Fibroblast of lung (primary cell): ENCODE measurements at regions not wholly inside any gene's neighbourhood (a gene's known extent, or its start where the extent isn't known, plus 50 kb on each side); places are given as distances from the start of the nearest gene placed in this dataset.

ENCODE experiments used
- DNase-seq, 2 donors: peaks; one replicate each; pipeline versions ENCODE4 v3.0.0 to v3.0.0-alpha.2; 2010; ENCODE audit warnings: low read depth in 2 of 2
- H2AFZ ChIP-seq: 2 replicates; pipeline ENCODE4 v1.5.1; 2012; ENCODE audit warnings: low read length, control low read depth, inconsistent platforms
- H3K27ac ChIP-seq: 2 replicates; pipeline ENCODE4 v1.5.1; 2011; ENCODE audit warnings: low read length, control low read depth; ENCODE audit not compliant: insufficient read depth
- H3K27me3 ChIP-seq: 2 replicates; pipeline ENCODE4 v1.5.1; 2011; ENCODE audit warnings: mild to moderate bottlenecking, low read length; ENCODE audit not compliant: control insufficient read depth, insufficient read depth
- H3K36me3 ChIP-seq: 2 replicates; pipeline ENCODE4 v1.5.1; 2011; ENCODE audit warnings: low read length; ENCODE audit not compliant: control insufficient read depth, insufficient read depth
- H3K4me1 ChIP-seq: 2 replicates; pipeline ENCODE4 v1.5.1; 2011; ENCODE audit warnings: low read length; ENCODE audit not compliant: control insufficient read depth, insufficient read depth; ENCODE audit errors: extremely low read depth
- H3K4me2 ChIP-seq: 2 replicates; pipeline ENCODE4 v1.5.1; 2011; ENCODE audit warnings: low read length, control low read depth; ENCODE audit not compliant: insufficient read depth; ENCODE audit errors: extremely low read depth
- H3K4me3 ChIP-seq, 4 experiments: fragments of 200-600 bp in 1 of 4; sonication (generic) in 1 of 4; replicated peaks in 1 of 4; 2 replicates each; pipeline ENCODE4 v1.5.1; 2011 to 2016; ENCODE audit warnings: low read length in 4 of 4, low read depth in 3 of 4, mild to moderate bottlenecking in 3 of 4, control low read depth in 2 of 4, inconsistent platforms in 1 of 4, mixed read lengths in 1 of 4; ENCODE audit not compliant: insufficient read depth in 1 of 4; ENCODE audit errors: control extremely low read depth in 1 of 4
- H3K79me2 ChIP-seq: 2 replicates; pipeline ENCODE4 v1.5.1; 2012; ENCODE audit warnings: mild to moderate bottlenecking, low read length, inconsistent platforms; ENCODE audit not compliant: control insufficient read depth, insufficient read depth
- H3K9ac ChIP-seq: 2 replicates; pipeline ENCODE4 v1.5.1; 2011; ENCODE audit warnings: mild to moderate bottlenecking, low read length, control low read depth; ENCODE audit not compliant: insufficient read depth
- H3K9me3 ChIP-seq: 2 replicates; pipeline ENCODE4 v1.5.1; 2012; ENCODE audit warnings: low read depth, low read length; ENCODE audit not compliant: control insufficient read depth, insufficient read depth
- H4K20me1 ChIP-seq: 2 replicates; pipeline ENCODE4 v1.5.1; 2011; ENCODE audit warnings: low read length; ENCODE audit not compliant: control insufficient read depth, insufficient read depth; ENCODE audit errors: extremely low read depth
- CTCF ChIP-seq, 2 donors: IDR thresholded peaks in 1 of 2; conservative IDR thresholded peaks in 1 of 2; 1 replicate in 1 of 2; 2 replicates in 1 of 2; pipeline ENCODE4 v1.5.1; 2011 to 2012; ENCODE audit warnings: low read length in 2 of 2, control low read depth in 1 of 2, inconsistent platforms in 1 of 2, low read depth in 1 of 2, mild to moderate bottlenecking in 1 of 2
- EZH2 ChIP-seq: IDR thresholded peaks from 2 replicates; pipeline ENCODE4 v1.5.1; 2012; ENCODE audit warnings: low read length, control low read depth, mild to moderate bottlenecking; ENCODE audit errors: missing control alignments

DNA sequence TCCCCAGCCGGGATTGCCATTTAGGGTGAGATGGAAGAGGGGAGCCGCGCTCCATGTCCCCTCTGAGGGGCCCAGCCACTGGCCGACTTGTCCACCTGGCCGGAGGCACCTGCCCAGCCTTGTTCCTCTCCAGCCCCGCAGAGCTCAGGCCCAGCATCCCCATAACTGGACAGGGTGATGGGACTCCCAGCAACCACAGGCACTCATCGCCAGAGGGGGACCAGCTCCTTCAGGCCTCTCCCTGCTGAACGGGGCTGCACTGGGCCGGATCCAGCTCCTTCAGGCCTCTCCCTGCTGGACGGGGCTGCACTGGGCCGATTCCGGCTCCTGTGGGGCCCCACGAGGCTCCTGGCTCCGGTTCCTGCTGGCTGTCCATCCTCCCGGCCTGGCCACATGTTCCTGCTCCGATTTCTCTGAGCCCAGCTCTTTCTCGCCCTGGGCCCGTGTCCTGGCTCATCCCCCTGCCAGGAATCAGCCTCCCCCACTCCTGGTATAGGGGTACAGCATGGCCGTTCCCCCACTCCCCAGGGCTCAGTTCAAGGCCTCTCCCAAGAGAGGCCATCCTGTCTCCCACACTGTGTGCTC, 56.1 kb upstream of the ADGRA1 start:
- Histone ChIP-seq H3K27me3 (no peaks in the 10 kb centered on the region), H3K9ac (no peak overlapping the region), H3K27ac (no peak overlapping the region), H3K4me1 (no peaks in the 10 kb centered on the region), H3K9me3 (no peaks in the 10 kb centered on the region), H3K36me3 (no peaks in the 10 kb centered on the region), H3K4me2 (no peak overlapping the region), H4K20me1 (no peaks in the 10 kb centered on the region), H3K79me2 (no peaks in the 10 kb centered on the region), H2AFZ (no peak overlapping the region), H3K4me3 (no peak overlapping the region)
- DNase-seq, result no peak
- no peak for TF ChIP-seq EZH2
- no peak for TF ChIP-seq CTCF (conservative IDR thresholded peaks at IDR 0.05 in 1 of 2, IDR thresholded peaks at IDR 0.05 in 1 of 2; ENCODE audit: low read depth in 1 of 2, low read length in 2 of 2)

DNA sequence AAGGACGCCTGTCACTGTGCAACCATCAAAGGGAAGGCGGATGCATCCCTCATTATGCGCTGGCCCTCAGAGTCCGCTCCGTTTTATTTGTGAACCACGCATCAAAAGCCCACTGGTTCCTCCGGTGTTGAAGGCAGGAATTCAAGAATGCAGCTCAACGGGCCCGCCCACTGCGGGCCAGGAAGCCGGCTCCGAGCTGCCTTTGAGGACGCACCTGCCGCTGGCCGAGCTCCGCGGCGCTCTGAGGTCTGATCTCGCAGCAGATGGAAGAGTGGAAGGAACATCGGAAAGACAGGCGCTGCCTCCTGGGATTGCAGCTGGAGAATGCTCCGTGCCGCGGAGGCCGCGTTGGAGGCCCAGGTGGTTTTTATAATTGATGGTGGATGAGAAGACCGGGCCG, 56.9 kb upstream of the ADGRA1 start:
- no peak for DNase-seq
- H3K27me3 ChIP-seq, result no peaks in the 10 kb centered on the region
- H3K4me3 ChIP-seq, result no peak overlapping the region
- no peaks in the 10 kb centered on the region for H3K4me1 ChIP-seq
- no peak overlapping the region for H2AFZ ChIP-seq
- no peak overlapping the region for H3K27ac ChIP-seq
- no peak overlapping the region for H3K9ac ChIP-seq
- H3K9me3 ChIP-seq, result no peaks in the 10 kb centered on the region
- H3K36me3 ChIP-seq, result no peaks in the 10 kb centered on the region
- no peak for TF ChIP-seq CTCF (conservative IDR thresholded peaks at IDR 0.05 in 1 of 2, IDR thresholded peaks at IDR 0.05 in 1 of 2; ENCODE audit: low read depth in 1 of 2, low read length in 2 of 2)
- TF ChIP-seq EZH2, result no peak
- no peak overlapping the region for H3K4me2 ChIP-seq
- no peaks in the 10 kb centered on the region for H3K79me2 ChIP-seq
- H4K20me1 ChIP-seq, result no peaks in the 10 kb centered on the region

DNA sequence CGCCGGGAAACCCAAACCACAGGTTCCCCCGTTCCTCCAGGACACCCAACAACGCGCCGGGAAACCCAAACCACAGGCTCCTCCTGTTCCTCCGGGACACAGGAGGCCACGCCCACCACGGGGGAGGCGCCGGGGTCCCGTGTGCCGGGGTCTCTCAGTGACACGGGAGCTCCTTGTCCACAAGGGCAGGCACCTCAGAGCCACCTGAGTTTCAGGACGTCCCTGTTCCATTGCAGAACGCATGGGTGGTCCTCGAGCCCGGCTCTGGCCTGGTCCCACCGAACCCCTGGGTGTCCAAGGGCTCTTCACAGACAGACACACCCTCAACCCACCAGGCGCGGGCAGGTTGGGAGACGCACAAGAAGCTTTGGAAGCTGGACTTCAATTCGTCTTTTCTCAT, 57.6 kb upstream of the ADGRA1 start:
- Histone ChIP-seq H3K4me1 (no peaks in the 10 kb centered on the region), H3K27me3 (no peaks in the 10 kb centered on the region), H3K9ac (no peak overlapping the region), H3K9me3 (no peaks in the 10 kb centered on the region), H3K79me2 (no peaks in the 10 kb centered on the region), H3K4me2 (no peak overlapping the region), H3K36me3 (no peaks in the 10 kb centered on the region), H2AFZ (no peak overlapping the region), H4K20me1 (no peaks in the 10 kb centered on the region), H3K27ac (no peak overlapping the region), H3K4me3 (no peak overlapping the region)
- no peak for DNase-seq
- TF ChIP-seq EZH2 (no peak), CTCF (conservative IDR thresholded peaks at IDR 0.05 in 1 of 2, IDR thresholded peaks at IDR 0.05 in 1 of 2; ENCODE audit: low read depth in 1 of 2, low read length in 2 of 2) (no peak)
